Liver (tissue), 8 donors: ENCODE measurements at regions not wholly inside any gene's neighbourhood (a gene's known extent, or its start where the extent isn't known, plus 50 kb on each side); places are given as distances from the start of the nearest gene placed in this dataset.

ENCODE experiments used
- DNase-seq: peaks from one replicate; pipeline ENCODE4 v3.0.0-alpha.2; 2017; ENCODE audit warnings: low spot score
- H3K27ac ChIP-seq, 2 donors: one replicate each; pipeline ENCODE4 v1.7.0; 2013; ENCODE audit warnings: inconsistent platforms in 2 of 2, low read length in 2 of 2, control low read depth in 1 of 2, low read depth in 1 of 2, mild to moderate bottlenecking in 1 of 2
- H3K27me3 ChIP-seq, 4 donors: one replicate each; pipeline versions ENCODE4 v1.6.1 to v1.7.0; 2013; ENCODE audit warnings: low read length in 3 of 4, inconsistent platforms in 1 of 4, mild to moderate bottlenecking in 1 of 4, moderate library complexity in 1 of 4; ENCODE audit not compliant: control insufficient read depth in 4 of 4, insufficient read depth in 4 of 4
- H3K36me3 ChIP-seq, 4 donors: one replicate each; pipeline versions ENCODE4 v1.6.1 to v1.7.0; 2013; ENCODE audit warnings: low read length in 3 of 4, mild to moderate bottlenecking in 3 of 4, low read depth in 1 of 4, moderate library complexity in 1 of 4; ENCODE audit not compliant: control insufficient read depth in 4 of 4, insufficient read depth in 3 of 4
- H3K4me1 ChIP-seq, 4 donors: one replicate each; pipeline versions ENCODE4 v1.6.1 to v1.7.0; 2013; ENCODE audit warnings: low read length in 3 of 4, mild to moderate bottlenecking in 3 of 4, moderate library complexity in 1 of 4; ENCODE audit not compliant: control insufficient read depth in 4 of 4, insufficient read depth in 4 of 4
- H3K4me3 ChIP-seq, 3 donors: one replicate each; pipeline versions ENCODE4 v1.6.1 to v1.7.0; 2013; ENCODE audit warnings: low read length in 3 of 3, control low read depth in 1 of 3, low read depth in 1 of 3, mild to moderate bottlenecking in 1 of 3
- H3K9ac ChIP-seq, 2 donors: one replicate each; pipeline ENCODE4 v1.7.0; 2013; ENCODE audit warnings: low read length in 2 of 2, mild to moderate bottlenecking in 2 of 2, moderate library complexity in 2 of 2, control low read depth in 1 of 2, low read depth in 1 of 2
- H3K9me3 ChIP-seq, 4 donors: one replicate each; pipeline versions ENCODE4 v1.6.1 to v1.7.0; 2013; ENCODE audit warnings: low read length in 3 of 4; ENCODE audit not compliant: control insufficient read depth in 4 of 4
- ATF3 ChIP-seq: IDR thresholded peaks from 2 replicates; pipeline ENCODE4 v1.6.1; 2016; ENCODE audit warnings: antibody characterized with exemption
- CTCF ChIP-seq: fragments of 150-350 bp; IDR thresholded peaks from 2 replicates; pipeline ENCODE4 v1.5.1; 2017; ENCODE audit warnings: improper control_type of control experiment, low read depth, low read length; ENCODE audit not compliant: missing input control
- FOXA1 ChIP-seq: IDR thresholded peaks from 2 replicates; pipeline ENCODE4 v1.6.1; 2016; ENCODE audit warnings: antibody characterized with exemption
- FOXA2 ChIP-seq: IDR thresholded peaks from 2 replicates; pipeline ENCODE4 v1.6.1; 2016; ENCODE audit warnings: antibody characterized with exemption
- GABPA ChIP-seq, 2 donors: IDR thresholded peaks in 1 of 2; conservative IDR thresholded peaks in 1 of 2; 2 replicates each; pipeline ENCODE4 v1.6.1; 2016; ENCODE audit warnings: antibody characterized with exemption in 2 of 2, mild to moderate bottlenecking in 1 of 2, moderate library complexity in 1 of 2
- HNF4A ChIP-seq, 2 donors: conservative IDR thresholded peaks; 2 replicates each; pipeline ENCODE4 v1.6.1; 2016; ENCODE audit warnings: antibody characterized with exemption in 2 of 2, mild to moderate bottlenecking in 2 of 2
- HNF4G ChIP-seq: IDR thresholded peaks from 2 replicates; pipeline ENCODE4 v1.6.1; 2016; ENCODE audit warnings: antibody characterized with exemption
- JUND ChIP-seq, 2 donors: IDR thresholded peaks; 2 replicates each; pipeline ENCODE4 v1.6.1; 2016; ENCODE audit warnings: antibody characterized with exemption in 2 of 2
- MAX ChIP-seq: IDR thresholded peaks from 2 replicates; pipeline ENCODE4 v1.6.1; 2016; ENCODE audit warnings: antibody characterized with exemption
- NR2F2 ChIP-seq: IDR thresholded peaks from 2 replicates; pipeline ENCODE4 v1.6.1; 2016; ENCODE audit warnings: antibody characterized with exemption
- RAD21 ChIP-seq, 2 donors: IDR thresholded peaks; 2 replicates each; pipeline ENCODE4 v1.6.1; 2016; ENCODE audit warnings: antibody characterized with exemption in 2 of 2, mild to moderate bottlenecking in 2 of 2
- REST ChIP-seq: IDR thresholded peaks from 2 replicates; pipeline ENCODE4 v1.6.1; 2016; ENCODE audit warnings: antibody characterized with exemption, mild to moderate bottlenecking
- RXRA ChIP-seq, 2 donors: IDR thresholded peaks; 2 replicates each; pipeline ENCODE4 v1.6.1; 2017 to 2018; ENCODE audit warnings: antibody characterized with exemption in 2 of 2, mild to moderate bottlenecking in 1 of 2
- SP1 ChIP-seq: IDR thresholded peaks from 2 replicates; pipeline ENCODE4 v1.6.1; 2018; ENCODE audit warnings: antibody characterized with exemption, mild to moderate bottlenecking
- TAF1 ChIP-seq: conservative IDR thresholded peaks from 2 replicates; pipeline ENCODE4 v1.6.1; 2016; ENCODE audit warnings: antibody characterized with exemption, mild to moderate bottlenecking
- YY1 ChIP-seq: IDR thresholded peaks from 2 replicates; pipeline ENCODE4 v1.6.1; 2016; ENCODE audit warnings: antibody characterized with exemption, mild to moderate bottlenecking
- ZBTB33 ChIP-seq: IDR thresholded peaks from 2 replicates; pipeline ENCODE4 v1.6.1; 2016; ENCODE audit warnings: antibody characterized with exemption
- WGBS: extraction: QIAGEN DNeasy Blood & Tissue Kit; methylation state at CpG from one replicate; pipeline ENCODE4 v1.1.7; 2013; 5-methylcytosine and 5-hydroxymethylcytosine counted together
- donor health status: healthy.
- donor health status: healthy.
- donor health status: healthy.
- donor health status: healthy.
- donor health status: healthy.

GRCh38 chr5:4230471-4230785 lies 634.8 kb downstream of the IRX1 start:
- Histone ChIP-seq H3K27ac (no peak overlapping the region), H3K9ac (no peak overlapping the region), H3K36me3 (no peaks in the 10 kb centered on the region), H3K4me1 (no peaks in the 10 kb centered on the region), H3K9me3 (peaks cover 0 to 12% (median 6%) of the 10 kb centered on the region in 4 donors), H3K27me3 (peaks cover 0 to 3% (median 0%) of the 10 kb centered on the region in 4 donors), H3K4me3 (no peak overlapping the region)
- DNase-seq = no peak
- TF ChIP-seq JUND (IDR thresholded peaks at IDR 0.05) (no peak), SP1 (no peak), NR2F2 (no peak), MAX (no peak), FOXA2 (no peak), GABPA (IDR thresholded peaks at IDR 0.05 in 1 of 2, conservative IDR thresholded peaks at IDR 0.05 in 1 of 2) (no peak), FOXA1 (no peak), YY1 (no peak), RAD21 (IDR thresholded peaks at IDR 0.05) (no peak), TAF1 (no peak), ATF3 (no peak), RXRA (IDR thresholded peaks at IDR 0.05) (no peak), HNF4G (no peak), CTCF (no peak), HNF4A (conservative IDR thresholded peaks at IDR 0.05) (no peak), REST (no peak), ZBTB33 (no peak)
- WGBS = 45% methylated on average over 15 of the region's 15 CpGs
